Common myeloid progenitor, CD34-positive (primary cell): ENCODE measurements at regions not wholly inside any gene's neighbourhood (a gene's known extent, or its start where the extent isn't known, plus 50 kb on each side); places are given as distances from the start of the nearest gene placed in this dataset.

Source experiments
- CTCF ChIA-PET: fragments of 350-600 bp; sonication (Branson Sonifier 250); formaldehyde crosslinking; loops from one replicate; lab custom pipeline; 2021; ENCODE audit warnings: antibody characterized with exemption; lab: Charles Lee
- POLR2A ChIA-PET: fragments of 350-600 bp; sonication (Branson Sonifier 250); formaldehyde crosslinking; loops from one replicate; lab custom pipeline; 2021; ENCODE audit warnings: antibody characterized with exemption; lab: Charles Lee
- DNase-seq, 3 donors: peaks; one replicate each; pipeline versions ENCODE4 v3.0.0 to v3.0.0-alpha.2; 2013
- H3K27ac ChIP-seq, 2 experiments: 1 replicate in 1 of 2; 2 replicates in 1 of 2; pipeline ENCODE4 v1.7.0; 2013; ENCODE audit warnings: inconsistent platforms in 2 of 2, low read length in 2 of 2, mild to moderate bottlenecking in 2 of 2, low read depth in 1 of 2, moderate library complexity in 1 of 2; ENCODE audit not compliant: severe bottlenecking in 2 of 2, insufficient read depth in 1 of 2, poor library complexity in 1 of 2
- H3K27me3 ChIP-seq, 5 experiments: replicated peaks in 2 of 5; 1 replicate in 3 of 5; 2 replicates in 2 of 5; pipeline versions ENCODE4 v1.6.1 to v1.7.0; 2013; ENCODE audit warnings: low read length in 4 of 5, mild to moderate bottlenecking in 2 of 5, moderate library complexity in 2 of 5, inconsistent platforms in 1 of 5; ENCODE audit not compliant: insufficient read depth in 5 of 5, control insufficient read depth in 4 of 5
- H3K36me3 ChIP-seq, 4 experiments: 1 replicate in 2 of 4; 2 replicates in 2 of 4; pipeline versions ENCODE4 v1.6.1 to v1.7.0; 2013; ENCODE audit warnings: low read length in 3 of 4, control low read depth in 1 of 4, mild to moderate bottlenecking in 1 of 4; ENCODE audit not compliant: control insufficient read depth in 4 of 4, insufficient read depth in 4 of 4
- H3K4me1 ChIP-seq, 4 experiments: 1 replicate in 3 of 4; 2 replicates in 1 of 4; pipeline versions ENCODE4 v1.6.1 to v1.7.1; 2013; ENCODE audit warnings: low read length in 3 of 4, mild to moderate bottlenecking in 3 of 4, control low read depth in 1 of 4, inconsistent platforms in 1 of 4, moderate library complexity in 1 of 4; ENCODE audit not compliant: control insufficient read depth in 4 of 4, insufficient read depth in 4 of 4; ENCODE audit errors: control extremely low read depth in 1 of 4
- H3K4me3 ChIP-seq, 7 experiments: 1 replicate in 4 of 7; 2 replicates in 3 of 7; pipeline versions ENCODE4 v1.5.1 to v1.7.0; 2013; ENCODE audit warnings: mild to moderate bottlenecking in 7 of 7, low read length in 6 of 7, moderate library complexity in 6 of 7, inconsistent platforms in 2 of 7, low read depth in 2 of 7, control low read depth in 1 of 7; ENCODE audit not compliant: insufficient read depth in 4 of 7, control insufficient read depth in 1 of 7; ENCODE audit errors: extremely low read depth in 1 of 7
- H3K9me3 ChIP-seq, 5 experiments: 1 replicate in 4 of 5; 2 replicates in 1 of 5; pipeline versions ENCODE4 v1.6.1 to v1.7.1; 2013; ENCODE audit warnings: low read length in 4 of 5, mild to moderate bottlenecking in 2 of 5, inconsistent platforms in 1 of 5, low read depth in 1 of 5, moderate library complexity in 1 of 5; ENCODE audit not compliant: control insufficient read depth in 4 of 5, insufficient read depth in 2 of 5; ENCODE audit errors: control extremely low read depth in 1 of 5
- WGBS: methylation state at CpG from one replicate; pipeline ENCODE4 v1.1.5; 2013; ENCODE audit not compliant: insufficient coverage; 5-methylcytosine and 5-hydroxymethylcytosine counted together

DNA sequence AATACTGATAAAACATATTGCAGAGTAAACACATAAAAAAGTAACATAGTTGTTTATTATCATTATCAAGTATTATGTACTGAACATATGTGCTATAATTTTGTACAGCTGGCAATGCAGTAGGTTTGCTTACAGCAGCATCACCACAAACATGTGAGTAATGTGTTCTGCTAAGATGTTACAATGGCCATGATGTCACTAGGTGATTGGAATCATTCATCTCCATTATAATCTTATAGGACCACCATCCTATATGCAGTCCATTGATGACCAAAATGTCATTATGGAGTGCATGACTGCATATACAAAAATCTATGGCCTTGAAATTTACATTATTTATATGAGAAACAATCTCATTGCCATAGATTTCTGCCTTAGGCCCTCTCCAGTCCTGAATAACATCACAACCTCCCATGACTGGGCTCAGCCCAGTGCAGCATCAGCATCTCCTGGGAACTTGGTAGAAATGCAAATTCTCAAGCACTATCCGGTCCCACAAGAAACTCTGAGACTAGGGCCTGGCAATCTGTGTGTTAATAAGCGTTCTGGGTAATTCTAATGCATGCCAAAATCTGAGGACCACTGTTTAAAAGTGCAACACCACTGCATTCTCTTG is 352.0 kb upstream of the MARCKS start:
- no peak for DNase-seq
- POLR2A ChIA-PET = no interaction called here
- Histone ChIP-seq H3K4me1 (no peaks in the 10 kb centered on the region), H3K9me3 (no peaks in the 10 kb centered on the region), H3K27me3 (no peaks in the 10 kb centered on the region), H3K4me3 (no peak overlapping the region), H3K36me3 (no peaks in the 10 kb centered on the region), H3K27ac (no peak overlapping the region)
- 100% methylated on average over 1 of the region's 2 CpGs for WGBS
- CTCF ChIA-PET = interaction anchor here (1.3 kb wide), 1 partner anchor 16 kb away, joined by 3 read pairs; no protein-coding TSS in a partner anchor

GRCh38 chr6:113508249-113508648 is 348.9 kb upstream of the MARCKS start:
- WGBS = 100% methylated on average over 2 of the region's 3 CpGs
- CTCF ChIA-PET = no interaction called here
- POLR2A ChIA-PET = no interaction called here
- peaks cover 0 to 2% (median 0%) of the 10 kb centered on the region in 4 experiments for H3K4me1 ChIP-seq
- peaks cover 0 to 2% (median 0%) of the 10 kb centered on the region in 5 experiments for H3K9me3 ChIP-seq
- no peak overlapping the region for H3K27ac ChIP-seq
- no peaks in the 10 kb centered on the region for H3K27me3 ChIP-seq
- DNase-seq = no peak
- H3K4me3 ChIP-seq = no peak overlapping the region
- H3K36me3 ChIP-seq = no peaks in the 10 kb centered on the region

DNA sequence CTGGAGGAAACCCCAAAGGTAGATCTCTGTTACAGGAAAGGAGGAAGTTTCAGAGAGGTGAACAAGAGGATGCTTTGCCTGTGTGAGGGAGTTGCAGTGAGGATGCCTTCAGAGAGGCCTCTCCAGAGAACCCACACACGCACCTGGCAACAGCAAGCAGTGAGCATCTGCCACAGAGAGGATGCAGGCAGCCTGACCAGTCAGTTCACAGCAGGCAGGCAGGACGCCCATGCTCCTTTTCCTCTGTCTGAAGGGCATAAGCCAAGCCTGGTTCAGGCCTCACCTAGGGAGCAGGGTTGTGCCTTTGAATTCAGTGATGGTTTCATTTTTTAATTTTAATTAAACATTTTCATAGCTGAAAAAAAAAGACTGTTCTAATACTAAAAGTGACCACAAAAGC is 346.0 kb upstream of the MARCKS start:
- 89% methylated on average over 2 of the region's 2 CpGs for WGBS
- Histone ChIP-seq H3K27ac (no peak overlapping the region), H3K4me1 (peaks cover 0 to 2% (median 0%) of the 10 kb centered on the region in 4 experiments), H3K36me3 (no peaks in the 10 kb centered on the region), H3K4me3 (no peak overlapping the region), H3K27me3 (no peaks in the 10 kb centered on the region), H3K9me3 (peaks cover 0 to 2% (median 0%) of the 10 kb centered on the region in 5 experiments)
- ChIA-PET POLR2A (no interaction called here), CTCF (no interaction called here)
- DNase-seq = no peak

DNA sequence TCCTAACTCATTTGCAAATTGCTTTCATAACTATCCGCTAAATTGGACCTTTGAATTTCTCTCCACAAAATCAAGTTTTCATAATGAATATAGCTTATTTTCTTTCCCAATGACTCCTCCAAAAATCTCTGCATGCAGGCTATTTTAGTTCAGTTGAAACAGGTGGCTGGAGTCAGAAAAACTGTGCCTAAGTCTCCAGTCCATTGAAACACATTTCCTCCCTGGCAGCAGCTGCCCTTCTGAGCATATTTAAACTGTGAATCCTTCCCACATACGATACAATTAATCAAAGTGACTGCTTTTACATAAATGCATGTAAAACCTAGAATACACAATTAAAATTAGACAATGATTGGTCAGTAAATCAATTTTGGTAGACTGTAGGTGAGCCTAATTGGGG is 344.6 kb upstream of the MARCKS start:
- no peak for DNase-seq
- Histone ChIP-seq H3K36me3 (no peaks in the 10 kb centered on the region), H3K9me3 (peaks cover 0 to 2% (median 0%) of the 10 kb centered on the region in 5 experiments), H3K4me1 (peaks cover 0 to 2% (median 0%) of the 10 kb centered on the region in 4 experiments), H3K27me3 (no peaks in the 10 kb centered on the region), H3K27ac (no peak overlapping the region), H3K4me3 (no peak overlapping the region)
- WGBS = no CpG with 5 or more reads among the region's 2 CpGs
- POLR2A ChIA-PET = no interaction called here
- CTCF ChIA-PET = interaction anchor here (0.7 kb wide), 1 partner anchor 512 kb away, joined by 3 read pairs; no protein-coding TSS in a partner anchor

GRCh38 chr6:113513086-113513485 is 344.1 kb upstream of the MARCKS start:
- Histone ChIP-seq H3K27ac (no peak overlapping the region), H3K9me3 (peaks cover 0 to 2% (median 0%) of the 10 kb centered on the region in 5 experiments), H3K4me3 (no peak overlapping the region), H3K4me1 (peaks cover 0 to 2% (median 0%) of the 10 kb centered on the region in 4 experiments), H3K36me3 (no peaks in the 10 kb centered on the region), H3K27me3 (no peaks in the 10 kb centered on the region)
- DNase-seq = no peak
- POLR2A ChIA-PET = no interaction called here
- WGBS = 100% methylated on average over 3 of the region's 4 CpGs
- CTCF ChIA-PET = interaction anchor here (0.7 kb wide), 1 partner anchor 511 kb away, joined by 3 read pairs; no protein-coding TSS in a partner anchor

DNA sequence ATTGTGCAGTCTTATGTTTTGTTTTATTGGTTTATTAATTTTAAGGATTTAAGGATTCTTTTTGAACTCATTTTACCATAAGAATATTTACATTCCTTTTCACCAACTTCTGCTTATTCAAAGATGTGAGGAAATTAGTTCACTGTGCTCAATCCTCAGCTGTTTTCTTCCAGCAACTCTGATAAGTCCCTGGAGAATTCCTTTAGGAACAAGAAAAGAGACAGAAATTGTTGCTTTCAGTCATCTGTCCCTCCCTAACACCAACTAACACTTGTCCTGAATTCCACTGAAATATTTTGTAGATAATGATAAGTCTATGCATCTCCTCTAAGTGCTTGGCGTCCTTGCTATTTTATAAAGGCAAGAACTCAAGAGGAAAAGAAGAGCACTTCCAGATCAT is 334.8 kb upstream of the MARCKS start:
- H3K4me1 ChIP-seq = no peaks in the 10 kb centered on the region
- CTCF ChIA-PET = no interaction called here
- WGBS = no CpG with 5 or more reads among the region's 1 CpG
- POLR2A ChIA-PET = no interaction called here
- no peaks in the 10 kb centered on the region for H3K9me3 ChIP-seq
- H3K4me3 ChIP-seq = no peak overlapping the region
- no peak overlapping the region for H3K27ac ChIP-seq
- H3K27me3 ChIP-seq = no peaks in the 10 kb centered on the region
- no peak for DNase-seq
- H3K36me3 ChIP-seq = no peaks in the 10 kb centered on the region

DNA sequence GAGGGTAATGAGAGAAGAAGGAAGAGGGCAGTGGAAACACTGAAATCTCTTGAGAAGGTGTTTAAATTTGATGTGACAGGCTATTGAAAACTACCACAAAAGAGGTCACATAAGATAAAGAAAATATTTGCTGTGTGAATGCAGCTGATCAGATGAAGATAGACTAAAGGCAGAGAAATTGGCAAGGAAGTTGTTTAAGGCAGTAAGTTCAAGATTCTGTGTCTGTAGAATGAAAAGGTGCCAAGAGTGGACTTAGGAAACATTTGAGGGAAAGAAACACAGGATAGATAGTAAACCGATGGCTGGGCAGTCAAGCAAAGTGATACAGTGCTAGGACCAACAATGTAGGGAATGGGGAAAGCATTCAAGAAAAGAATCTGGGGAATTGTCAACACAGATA is 332.3 kb upstream of the MARCKS start:
- Histone ChIP-seq H3K27me3 (peaks cover 0 to 2% (median 0%) of the 10 kb centered on the region in 5 experiments), H3K4me1 (no peaks in the 10 kb centered on the region), H3K9me3 (no peaks in the 10 kb centered on the region), H3K4me3 (no peak overlapping the region), H3K36me3 (no peaks in the 10 kb centered on the region), H3K27ac (no peak overlapping the region)
- WGBS = 92% methylated on average over 1 of the region's 1 CpG
- ChIA-PET POLR2A (no interaction called here), CTCF (no interaction called here)
- no peak for DNase-seq
